Mammary epithelial cell (primary cell): ENCODE measurements at regions not wholly inside any gene's neighbourhood (a gene's known extent, or its start where the extent isn't known, plus 50 kb on each side); places are given as distances from the start of the nearest gene placed in this dataset.

Experiments
- CTCF ChIP-seq, 2 donors: IDR thresholded peaks in 1 of 2; conservative IDR thresholded peaks in 1 of 2; 2 replicates each; pipeline ENCODE4 v1.5.1; 2011 to 2012; ENCODE audit warnings: inconsistent platforms in 2 of 2, low read length in 2 of 2, mild to moderate bottlenecking in 2 of 2, control low read depth in 1 of 2, low read depth in 1 of 2; ENCODE audit not compliant: insufficient read depth in 1 of 2; ENCODE audit errors: extremely low read depth in 1 of 2
- EZH2 ChIP-seq: IDR thresholded peaks from 2 replicates; pipeline ENCODE4 v1.6.1; 2012; ENCODE audit warnings: low read length, inconsistent platforms, borderline replicate concordance

- TF ChIP-seq CTCF (conservative IDR thresholded peaks at IDR 0.05 in 1 of 2, IDR thresholded peaks at IDR 0.05 in 1 of 2; ENCODE audit: extremely low read depth in 1 of 2, insufficient read depth in 1 of 2, low read depth in 1 of 2, low read length in 2 of 2): no peak
- no peak for TF ChIP-seq EZH2
Measured at GRCh38 chr1:81381881-81382280, 418.9 kb upstream of the ADGRL2 start.
